ENCODE measurements at regions not wholly inside any gene's neighbourhood (a gene's known extent, or its start where the extent isn't known, plus 50 kb on each side); places are given as distances from the start of the nearest gene placed in this dataset.

DNA sequence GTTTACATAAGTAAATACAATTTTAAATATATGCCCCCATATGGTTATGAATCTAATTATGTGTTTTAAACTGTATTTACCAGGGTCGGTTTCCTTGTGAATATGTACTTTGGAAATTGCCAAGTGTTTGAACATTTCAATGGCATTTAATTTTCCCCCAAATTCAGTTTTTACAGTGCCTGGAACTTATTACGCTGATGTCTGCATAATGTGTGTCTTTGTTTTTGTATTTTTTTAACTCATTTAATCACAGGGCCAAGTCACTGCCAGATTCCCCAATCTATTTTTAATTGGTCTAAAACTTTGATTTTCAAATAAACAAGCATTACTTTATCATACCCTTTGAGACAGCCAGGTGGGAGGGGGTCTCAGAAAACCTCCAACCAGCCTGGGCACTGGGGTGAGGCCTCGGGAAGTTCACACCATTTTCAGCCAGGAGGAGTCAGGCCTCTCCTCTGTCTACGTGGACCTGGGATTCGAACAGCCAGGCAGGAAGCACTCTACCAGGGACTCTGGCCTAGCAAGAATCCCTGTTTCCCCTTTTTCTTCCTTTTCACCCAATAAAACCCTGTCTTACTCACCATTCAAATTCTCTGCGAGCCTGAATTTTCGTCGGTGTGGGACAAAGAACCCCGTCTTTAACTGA lies 151.5 kb upstream of the COL1A2 start:
- no peak for ATAC-seq
- H3K4me1 ChIP-seq, result no peaks in the 10 kb centered on the region
- DNase-seq, result peak in 1 of 4 donors; percentile 66
- H3K27me3 ChIP-seq, result no peaks in the 10 kb centered on the region
- TF ChIP-seq, protein P1, sequence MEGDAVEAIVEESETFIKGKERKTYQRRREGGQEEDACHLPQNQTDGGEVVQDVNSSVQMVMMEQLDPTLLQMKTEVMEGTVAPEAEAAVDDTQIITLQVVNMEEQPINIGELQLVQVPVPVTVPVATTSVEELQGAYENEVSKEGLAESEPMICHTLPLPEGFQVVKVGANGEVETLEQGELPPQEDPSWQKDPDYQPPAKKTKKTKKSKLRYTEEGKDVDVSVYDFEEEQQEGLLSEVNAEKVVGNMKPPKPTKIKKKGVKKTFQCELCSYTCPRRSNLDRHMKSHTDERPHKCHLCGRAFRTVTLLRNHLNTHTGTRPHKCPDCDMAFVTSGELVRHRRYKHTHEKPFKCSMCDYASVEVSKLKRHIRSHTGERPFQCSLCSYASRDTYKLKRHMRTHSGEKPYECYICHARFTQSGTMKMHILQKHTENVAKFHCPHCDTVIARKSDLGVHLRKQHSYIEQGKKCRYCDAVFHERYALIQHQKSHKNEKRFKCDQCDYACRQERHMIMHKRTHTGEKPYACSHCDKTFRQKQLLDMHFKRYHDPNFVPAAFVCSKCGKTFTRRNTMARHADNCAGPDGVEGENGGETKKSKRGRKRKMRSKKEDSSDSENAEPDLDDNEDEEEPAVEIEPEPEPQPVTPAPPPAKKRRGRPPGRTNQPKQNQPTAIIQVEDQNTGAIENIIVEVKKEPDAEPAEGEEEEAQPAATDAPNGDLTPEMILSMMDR (IDR thresholded peaks at IDR 0.05), result no peak
- no peak overlapping the region for H3K4me3 ChIP-seq
- no peak overlapping the region for H3K27ac ChIP-seq
- intact Hi-C loops (cut with DNase I), result no loop called here
- H3K36me3 ChIP-seq, result no peaks in the 10 kb centered on the region
- no peaks in the 10 kb centered on the region for H3K9me3 ChIP-seq

DNA sequence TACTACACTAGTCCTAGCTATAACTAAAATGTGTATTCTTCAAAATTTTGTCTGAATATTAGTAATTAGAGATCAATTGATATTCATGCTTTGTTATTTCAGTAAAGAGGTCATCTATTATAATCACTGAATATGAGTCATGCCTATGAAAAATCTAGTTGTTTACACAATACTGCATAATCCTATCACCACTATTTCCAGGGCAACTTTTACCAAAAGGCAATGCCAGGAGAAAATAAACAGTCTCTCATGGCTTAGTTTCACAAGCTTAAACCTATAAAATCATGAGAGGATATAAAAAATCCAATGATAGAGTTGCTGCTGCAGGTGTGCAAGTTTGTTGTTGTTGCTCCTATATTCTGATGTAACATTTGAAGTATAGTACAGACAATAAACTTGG lies 149.9 kb upstream of the COL1A2 start:
- no peaks in the 10 kb centered on the region for H3K4me1 ChIP-seq
- DNase-seq (no peak), ATAC-seq (peak; percentile 36)
- H3K9me3 ChIP-seq, result no peaks in the 10 kb centered on the region
- intact Hi-C loops (cut with DNase I), result no loop called here
- no peak overlapping the region for H3K4me3 ChIP-seq
- no peaks in the 10 kb centered on the region for H3K27me3 ChIP-seq
- TF ChIP-seq, protein P1 (IDR thresholded peaks at IDR 0.05), result no peak
- H3K36me3 ChIP-seq, result no peaks in the 10 kb centered on the region
- H3K27ac ChIP-seq, result no peak overlapping the region

DNA sequence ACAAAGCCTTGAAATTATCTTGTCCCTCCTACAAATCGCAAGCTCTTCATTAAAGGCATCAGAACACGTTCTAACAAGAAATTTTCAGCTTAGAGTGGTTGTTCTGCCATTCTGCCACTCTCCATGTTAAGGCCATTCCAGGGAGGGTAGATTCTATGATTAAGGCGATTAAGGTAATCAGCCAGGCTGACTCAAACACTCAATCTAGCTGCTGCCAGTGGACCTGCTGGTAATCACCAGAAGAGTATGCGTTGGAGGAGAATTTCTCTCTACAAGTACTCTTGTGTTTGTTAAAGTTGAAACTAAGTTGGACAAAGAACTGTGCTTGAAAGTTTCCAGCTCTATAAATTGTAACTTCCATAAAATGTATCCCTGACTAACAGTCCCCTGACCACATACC lies 149.2 kb upstream of the COL1A2 start:
- TF ChIP-seq, protein P1 (IDR thresholded peaks at IDR 0.05), result no peak
- H3K4me3 ChIP-seq, result no peak overlapping the region
- no peaks in the 10 kb centered on the region for H3K9me3 ChIP-seq
- H3K27me3 ChIP-seq, result no peaks in the 10 kb centered on the region
- intact Hi-C loops (cut with DNase I), result no loop called here
- DNase-seq (no peak), ATAC-seq (peak; percentile 91)
- H3K27ac ChIP-seq, result peak overlapping the region in 1 of 2 donors; percentile 53
- no peaks in the 10 kb centered on the region for H3K4me1 ChIP-seq
- H3K36me3 ChIP-seq, result no peaks in the 10 kb centered on the region

DNA sequence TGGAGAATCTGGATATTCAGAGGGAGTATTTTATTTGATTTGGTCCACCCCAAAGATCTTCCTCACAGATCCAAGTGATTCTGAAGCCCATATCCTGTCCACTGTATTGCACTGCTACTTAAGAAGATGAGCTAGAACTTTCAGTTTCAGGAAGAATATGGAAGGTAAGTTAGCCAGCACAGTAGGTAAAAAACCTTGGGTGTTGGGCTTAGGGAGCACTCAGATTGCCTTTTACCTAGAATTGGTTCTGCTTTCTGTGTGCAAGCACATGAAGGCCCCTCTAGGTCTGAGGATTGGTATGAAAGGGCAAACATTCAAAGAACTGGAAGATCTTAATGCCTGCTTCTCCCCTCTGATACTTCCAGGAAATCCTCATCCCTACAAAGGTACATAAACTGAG lies 146.7 kb upstream of the COL1A2 start:
- Histone ChIP-seq H3K4me3 (no peak overlapping the region), H3K36me3 (no peaks in the 10 kb centered on the region), H3K9me3 (no peaks in the 10 kb centered on the region), H3K4me1 (no peaks in the 10 kb centered on the region), H3K27me3 (no peaks in the 10 kb centered on the region), H3K27ac (no peak overlapping the region)
- TF ChIP-seq, protein P1 (IDR thresholded peaks at IDR 0.05), result no peak
- intact Hi-C loops (cut with DNase I), result no loop called here
- DNase-seq, result no peak
- no peak for ATAC-seq

DNA sequence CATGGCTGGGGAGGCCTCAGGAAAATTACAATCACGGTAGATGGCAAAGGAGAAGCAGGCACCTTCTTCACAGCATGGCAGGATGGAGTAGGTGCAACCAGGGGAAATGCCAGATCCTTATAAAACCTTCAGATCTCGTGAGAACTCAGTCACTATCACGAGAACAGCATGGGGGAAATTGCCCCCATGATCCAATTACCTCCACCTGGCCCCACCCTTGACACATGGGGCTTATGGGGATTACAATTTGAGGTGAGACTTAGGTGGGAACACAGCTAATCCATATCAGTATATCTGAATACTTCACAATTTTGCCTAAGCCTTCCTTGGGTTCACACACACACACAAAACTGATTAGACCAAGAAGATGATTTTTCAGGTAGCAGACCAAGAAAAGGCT lies 145.1 kb upstream of the COL1A2 start:
- DNase-seq, result no peak
- TF ChIP-seq, protein P1 (IDR thresholded peaks at IDR 0.05), result no peak
- Histone ChIP-seq H3K9me3 (no peaks in the 10 kb centered on the region), H3K4me3 (no peak overlapping the region), H3K27ac (no peak overlapping the region), H3K4me1 (no peaks in the 10 kb centered on the region), H3K27me3 (no peaks in the 10 kb centered on the region), H3K36me3 (no peaks in the 10 kb centered on the region)
- no peak for ATAC-seq
- intact Hi-C loops (cut with DNase I), result no loop called here

Data from left lung (tissue), 4 donors.